ENCODE measurements at regions not wholly inside any gene's neighbourhood (a gene's known extent, or its start where the extent isn't known, plus 50 kb on each side); places are given as distances from the start of the nearest gene placed in this dataset.
A peak's percentile ranks its signal among the peaks of the same experiment; 100 is the strongest.
"Not testable (repeated sequence)": the region's sequence is repeated elsewhere in the genome, so short reads cannot be mapped to it uniquely, and the experiment has no call there.

DNA sequence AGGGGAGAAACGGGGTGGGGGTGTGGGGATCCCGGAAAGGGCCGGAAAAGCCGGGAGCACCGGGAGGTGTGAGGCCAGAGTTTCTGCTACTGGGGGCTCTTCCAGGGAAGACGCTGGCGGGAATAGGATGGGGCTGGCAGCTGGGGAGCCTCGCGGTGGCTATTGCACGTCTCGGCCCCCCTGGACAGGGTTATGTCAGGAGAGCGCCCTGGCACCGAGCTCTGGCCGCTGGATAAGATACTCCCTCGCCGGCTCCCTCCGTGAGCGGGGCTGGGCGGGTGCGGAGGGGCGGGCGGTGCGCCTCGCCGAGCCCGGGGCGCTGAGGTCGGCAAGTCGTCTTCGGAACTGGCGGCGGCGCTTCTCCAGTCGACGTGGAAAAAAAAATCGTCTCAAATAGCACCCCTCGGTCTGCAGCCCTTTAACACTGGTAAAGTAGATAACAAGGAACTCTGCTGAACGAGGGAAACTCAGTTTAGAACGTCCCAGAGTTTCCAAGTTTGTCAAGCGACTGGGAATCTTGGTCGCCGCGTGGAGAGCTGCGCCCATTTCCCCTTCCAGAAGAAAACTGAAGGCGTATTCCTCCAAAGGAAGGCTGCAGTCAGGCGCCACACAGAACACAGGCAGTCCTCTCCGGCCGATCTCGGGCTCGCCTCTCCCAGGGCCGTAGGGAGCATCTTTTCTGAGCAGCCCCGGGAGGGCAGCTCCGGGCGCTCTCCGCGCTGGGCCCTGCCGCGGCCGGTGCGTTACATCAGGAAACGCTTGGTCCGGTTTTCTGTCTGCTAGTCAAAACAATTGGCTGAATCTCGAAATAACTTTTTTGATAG, 115.1 kb downstream of the KCNRG start:
- peak; percentile 67 for DNase-seq (ENCODE audit: low read depth)

GRCh38 chr13:50131920-50132903, 117.0 kb downstream of the KCNRG start:
- no peak for DNase-seq (ENCODE audit: low read depth)

DNA sequence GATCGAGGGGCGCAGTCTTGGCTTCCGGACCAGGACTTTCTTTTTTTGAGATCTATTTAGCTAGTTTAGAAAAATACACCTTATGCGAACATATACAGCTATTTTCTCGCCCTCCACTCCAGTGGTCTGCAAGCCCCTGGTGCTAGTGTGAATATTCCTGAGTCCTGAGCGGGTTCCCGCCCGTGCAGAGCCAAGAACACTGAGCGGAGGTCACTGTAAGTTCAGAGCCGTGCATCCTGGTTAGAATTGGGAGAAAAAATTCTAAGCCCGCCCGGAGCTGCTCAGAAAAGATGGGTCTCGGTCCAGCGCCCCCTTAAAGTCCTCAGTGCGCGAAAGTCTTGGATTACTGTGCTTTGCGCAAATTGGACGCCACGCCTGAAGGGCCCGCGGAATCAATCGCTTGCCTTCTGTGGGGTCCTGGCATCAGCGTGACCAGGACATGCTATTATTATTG, 117.7 kb downstream of the KCNRG start:
- no peak for DNase-seq (ENCODE audit: low read depth)

GRCh38 chr13:50133358-50133953, 118.2 kb downstream of the KCNRG start:
- no peak for DNase-seq (ENCODE audit: low read depth)

DNA sequence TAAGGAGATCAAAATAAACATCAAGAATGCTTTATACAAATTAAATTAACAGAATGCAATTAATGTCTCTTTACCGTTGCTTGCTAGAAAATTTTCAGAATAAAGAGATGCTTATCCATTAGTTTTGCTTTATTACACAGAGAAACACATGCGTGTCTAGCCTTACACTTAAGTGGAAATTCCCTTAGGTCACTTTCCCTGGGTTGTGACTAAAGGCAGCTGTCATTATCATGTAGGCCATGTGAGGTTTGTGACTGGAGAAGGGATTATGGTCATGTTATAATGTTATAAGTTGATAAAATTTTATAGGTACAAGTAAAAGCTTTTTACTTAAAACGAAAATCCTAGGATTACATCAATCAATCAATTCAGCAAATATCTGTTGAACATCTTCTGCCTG, 121.0 kb downstream of the KCNRG start:
- no peak for DNase-seq (ENCODE audit: low read depth)

DNA sequence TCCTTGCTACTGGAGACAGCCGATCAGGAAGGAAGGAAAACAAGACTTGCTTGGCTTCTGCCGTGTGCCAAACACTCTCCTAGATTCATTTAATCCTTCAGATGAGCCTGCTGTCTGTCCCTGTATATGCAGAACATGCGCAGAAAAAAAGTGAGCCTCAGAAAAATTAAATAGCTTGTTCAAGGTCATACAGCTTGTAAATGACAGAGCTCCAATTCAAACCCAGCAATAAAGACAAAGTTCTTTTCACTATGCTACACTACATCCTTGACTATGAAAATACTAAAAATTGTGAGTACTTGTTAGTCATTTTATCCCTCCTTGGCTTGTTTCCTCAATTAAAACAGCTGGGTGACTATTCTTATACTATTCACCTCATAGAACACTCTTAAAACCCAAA, 121.4 kb downstream of the KCNRG start:
- no peak for DNase-seq (ENCODE audit: low read depth)

- DNase-seq (ENCODE audit: low read depth): not testable (repeated sequence)
Measured at GRCh38 chr13:50139435-50139934, 124.2 kb downstream of the KCNRG start.

DNA sequence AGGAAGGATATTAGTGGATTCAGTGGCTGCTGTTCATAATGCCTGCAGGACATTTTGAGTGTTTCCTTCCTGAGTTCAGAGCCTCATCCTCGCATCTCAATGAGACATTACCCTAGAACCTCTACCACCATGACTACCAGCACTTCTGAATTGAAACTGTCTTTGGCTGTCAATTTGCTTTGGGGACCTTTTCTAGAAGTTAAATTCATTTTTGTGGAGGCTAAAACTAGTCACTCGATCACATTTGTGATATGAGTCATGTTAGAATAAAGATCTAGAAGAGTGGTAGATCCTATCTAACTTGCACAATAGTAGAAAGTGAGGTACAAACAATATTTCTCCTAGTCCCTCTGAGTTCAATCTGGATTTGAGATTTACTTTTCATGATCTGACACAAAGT, 124.9 kb downstream of the KCNRG start:
- no peak for DNase-seq (ENCODE audit: low read depth)

DNA sequence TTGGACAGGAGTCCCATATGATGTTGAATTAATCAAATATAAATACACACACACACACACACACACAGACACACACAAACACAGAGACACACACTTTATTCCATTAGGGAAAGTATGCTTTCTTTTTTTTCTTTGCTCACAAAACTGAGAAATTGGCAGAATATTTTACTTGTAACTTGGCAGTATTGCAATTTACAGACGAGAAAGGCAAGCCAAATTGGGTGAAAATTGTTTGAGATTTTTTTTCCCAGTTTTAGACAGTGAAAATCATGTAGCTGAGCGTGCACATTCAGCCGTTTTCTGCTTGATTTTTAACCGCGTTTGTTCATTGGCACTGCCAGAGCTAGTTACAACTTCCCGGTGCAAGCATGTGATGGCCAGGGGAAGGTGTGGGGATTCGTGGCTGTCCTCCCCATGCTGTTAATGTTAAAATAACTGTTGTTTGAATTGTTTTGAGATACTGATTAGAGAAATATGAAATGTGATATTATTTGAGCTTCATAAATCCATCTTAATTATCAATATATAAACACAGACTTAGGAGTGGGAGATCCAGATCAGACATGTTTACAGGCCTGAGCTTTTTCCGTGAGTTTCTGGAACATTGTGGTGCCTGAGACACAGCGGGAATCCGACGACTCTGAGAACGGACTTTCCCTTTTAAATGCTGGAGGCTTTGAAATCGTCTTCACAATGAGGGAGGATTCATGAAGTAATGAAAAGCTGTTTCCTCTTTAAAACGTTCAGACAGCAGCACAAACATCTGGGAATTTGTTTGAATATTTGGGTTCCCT, 125.5 kb downstream of the KCNRG start:
- no peak for DNase-seq (ENCODE audit: low read depth)

- DNase-seq (ENCODE audit: low read depth): no peak
Measured at GRCh38 chr13:50141375-50141975, 126.2 kb downstream of the KCNRG start.

DNA sequence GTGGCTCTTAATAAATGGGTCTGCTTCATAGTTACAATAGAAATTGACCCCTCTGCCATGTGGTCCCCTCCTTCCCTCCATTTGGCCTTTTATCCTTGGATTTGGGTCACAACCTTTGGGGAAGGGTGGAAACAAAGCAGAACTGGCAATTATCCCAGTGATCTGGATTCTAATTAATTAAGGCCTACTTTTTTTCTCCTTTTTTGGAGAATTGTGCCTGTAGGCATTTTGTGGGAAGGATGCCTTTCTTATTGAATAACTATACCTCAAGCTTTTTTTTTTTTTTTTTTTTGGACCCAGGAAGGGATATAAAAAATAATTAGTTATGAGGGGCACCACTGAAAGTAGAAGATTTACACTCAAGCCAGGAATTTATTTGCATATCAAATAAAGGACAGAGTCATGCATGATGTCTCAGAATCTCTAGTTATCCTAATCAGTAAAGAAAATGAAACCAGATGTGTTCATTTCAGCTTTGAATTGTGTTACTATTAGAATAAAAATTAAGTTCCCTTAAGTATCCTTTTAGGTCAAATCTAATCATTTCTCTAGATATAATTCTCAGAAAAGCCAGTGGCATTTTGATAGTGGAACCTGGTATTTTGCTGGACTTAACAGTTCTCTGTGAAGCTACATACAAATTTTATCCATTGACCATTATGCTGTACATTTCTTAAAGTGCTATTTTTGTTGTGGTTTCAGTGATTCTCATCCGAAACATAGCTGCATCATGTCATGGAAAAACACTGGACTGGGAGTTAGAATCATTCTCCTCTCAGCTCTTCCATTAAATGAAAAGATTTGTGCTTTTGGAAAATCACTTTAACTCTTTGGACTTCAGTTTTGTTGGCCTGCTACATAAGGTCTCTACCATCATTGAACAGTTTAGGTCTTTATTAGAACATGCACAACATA, 129.3 kb downstream of the KCNRG start:
- DNase-seq (ENCODE audit: low read depth): no peak

DNA sequence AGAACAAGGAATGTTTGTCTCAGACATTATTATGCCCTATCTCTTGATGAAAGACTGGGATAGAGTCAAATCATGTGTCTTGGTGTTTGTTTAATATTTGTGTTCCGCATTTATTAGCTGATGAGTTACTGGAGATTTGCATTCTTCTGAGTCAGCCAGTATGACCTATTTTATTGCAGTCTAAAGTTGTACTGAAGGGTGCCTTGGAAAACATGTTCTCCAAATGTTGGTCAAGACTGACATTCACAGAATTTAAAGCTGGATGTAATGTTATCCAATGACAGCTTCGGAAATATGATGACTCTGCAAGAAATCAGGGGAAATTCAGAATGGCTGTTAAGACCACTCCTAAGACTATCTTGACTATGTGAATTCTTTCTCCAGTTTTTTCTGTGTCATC, 134.0 kb downstream of the KCNRG start:
- DNase-seq (ENCODE audit: low read depth): no peak

DNA sequence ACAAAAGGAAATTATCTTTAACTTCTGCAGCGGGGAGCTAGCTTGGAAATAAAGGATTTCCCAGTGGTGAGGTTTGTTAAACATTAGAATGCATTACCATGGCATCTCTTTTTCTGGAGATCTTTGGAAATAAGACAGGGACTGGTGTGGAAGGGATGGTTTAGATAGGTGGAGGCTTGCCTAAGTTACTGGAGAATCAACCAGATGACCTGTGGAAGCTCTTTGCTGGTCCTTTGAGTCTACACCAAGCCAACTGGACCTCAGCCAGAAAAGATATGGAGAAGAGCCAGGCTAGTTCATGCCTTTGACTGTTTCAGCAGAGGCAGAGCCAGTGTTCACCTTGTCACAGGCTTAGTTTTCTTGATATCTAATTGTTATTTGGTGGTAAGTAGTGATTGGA, 134.7 kb downstream of the KCNRG start:
- DNase-seq (ENCODE audit: low read depth): no peak

GRCh38 chr13:50152224-50152623, 137.0 kb downstream of the KCNRG start:
- no peak for DNase-seq (ENCODE audit: low read depth)

- no peak for DNase-seq (ENCODE audit: low read depth)
Measured at GRCh38 chr13:50152655-50153309, 137.5 kb downstream of the KCNRG start.

DNA sequence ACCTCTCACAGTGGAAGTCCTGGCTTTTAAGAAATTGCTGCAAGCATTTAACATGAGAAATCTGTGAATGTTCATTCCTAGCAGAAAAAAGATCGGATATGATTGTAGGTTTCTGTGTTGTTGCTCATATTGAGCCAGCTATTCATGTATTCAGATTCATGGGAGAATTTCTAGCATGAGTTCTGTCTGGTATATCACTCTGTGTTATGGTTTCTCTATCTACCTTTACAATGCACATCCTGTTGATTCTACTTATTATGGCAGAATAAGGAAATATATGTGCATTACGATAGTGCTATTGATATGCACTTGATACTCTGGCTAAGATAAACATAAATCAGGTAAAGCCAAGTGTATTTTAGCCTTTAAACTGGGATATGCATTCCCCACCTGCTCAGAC, 138.2 kb downstream of the KCNRG start:
- DNase-seq (ENCODE audit: low read depth): no peak

DNA sequence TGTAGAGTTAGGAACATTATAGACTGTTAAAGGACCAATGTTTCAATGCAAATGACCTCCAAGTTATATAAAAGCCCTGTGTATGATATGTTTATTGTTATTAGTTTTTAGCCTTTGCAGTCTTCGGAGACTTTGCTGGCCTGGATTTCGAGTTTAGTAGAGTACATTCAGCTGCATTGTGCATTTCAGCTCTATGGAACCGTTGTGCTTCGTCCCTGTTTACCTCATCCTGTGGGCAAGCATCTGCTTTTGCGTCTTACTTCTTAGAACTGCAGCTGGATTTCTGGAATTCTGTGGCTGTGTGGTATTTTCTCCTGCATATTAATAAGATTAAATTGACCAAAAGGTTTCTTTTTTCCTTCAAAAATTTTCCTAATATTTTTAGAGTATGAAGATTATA, 138.6 kb downstream of the KCNRG start:
- DNase-seq (ENCODE audit: low read depth): no peak

- DNase-seq (ENCODE audit: low read depth): no peak
Measured at GRCh38 chr13:50154697-50155096, 139.5 kb downstream of the KCNRG start.

- DNase-seq (ENCODE audit: low read depth): peak; percentile 57
Measured at GRCh38 chr13:50156140-50156539, 140.9 kb downstream of the KCNRG start.
